HG03025 (cell line): ENCODE measurements at regions not wholly inside any gene's neighbourhood (a gene's known extent, or its start where the extent isn't known, plus 50 kb on each side); places are given as distances from the start of the nearest gene placed in this dataset.

Experiments
- ATAC-seq: cut with Tn5 transposase; IDR thresholded peaks from one replicate; pipeline ENCODE4 v1.9.1; 2021; ENCODE audit warnings: mild to moderate bottlenecking, moderate library complexity; ENCODE audit not compliant: unreplicated experiment, low FRiP score

DNA sequence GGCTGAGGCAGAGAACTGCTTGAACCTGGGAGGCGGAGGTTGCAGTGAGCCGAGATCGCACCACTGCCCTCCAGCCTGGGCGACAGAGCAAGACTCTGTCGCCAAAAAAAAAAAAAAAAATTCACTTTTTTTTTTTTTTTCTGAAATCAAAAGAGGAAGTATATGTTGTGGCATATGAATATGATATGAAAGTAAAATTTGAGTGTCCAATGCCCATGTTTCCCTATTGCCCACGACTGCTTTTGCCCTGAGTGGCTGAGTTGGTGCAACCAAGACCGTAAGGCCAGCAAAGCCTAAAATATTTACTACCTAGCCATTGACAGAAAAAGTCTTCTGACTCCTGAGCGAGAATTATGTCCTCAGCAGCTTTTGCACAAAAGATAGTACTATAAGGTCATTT, 101.7 kb upstream of the PARP11 start:
- ATAC-seq = no peak

DNA sequence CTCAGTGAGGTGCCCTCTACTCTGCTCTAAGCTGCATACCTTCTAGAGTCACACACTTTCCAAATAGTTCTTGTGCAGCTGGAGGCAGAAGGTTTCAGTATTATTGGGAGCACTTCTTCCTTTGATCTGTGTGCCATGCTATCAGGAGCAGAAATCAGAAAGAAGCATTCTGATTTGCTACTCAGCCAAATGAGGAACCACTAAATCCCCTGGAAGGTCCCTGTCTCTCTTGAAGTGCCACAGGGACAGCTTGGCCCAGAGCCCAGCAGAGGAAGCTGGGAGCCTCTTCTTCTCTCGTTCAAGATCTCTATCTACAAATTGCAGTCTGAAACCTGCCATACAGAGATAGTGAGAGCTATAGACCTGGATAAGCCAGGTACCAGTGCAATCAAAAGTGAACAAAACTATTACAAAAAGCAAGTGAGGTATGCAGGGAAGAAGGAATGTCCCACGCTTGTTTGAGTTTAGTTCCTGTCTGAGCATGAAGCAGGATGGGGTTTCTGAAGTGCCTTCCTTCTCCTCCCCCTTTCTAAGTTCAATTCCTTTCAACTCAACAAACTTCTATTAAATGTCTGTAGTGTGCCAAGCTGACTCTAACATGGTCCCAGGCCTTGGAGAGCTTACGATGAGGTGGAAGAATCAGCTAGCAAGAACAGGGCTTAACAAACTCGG, 100.9 kb upstream of the PARP11 start:
- no peak for ATAC-seq

DNA sequence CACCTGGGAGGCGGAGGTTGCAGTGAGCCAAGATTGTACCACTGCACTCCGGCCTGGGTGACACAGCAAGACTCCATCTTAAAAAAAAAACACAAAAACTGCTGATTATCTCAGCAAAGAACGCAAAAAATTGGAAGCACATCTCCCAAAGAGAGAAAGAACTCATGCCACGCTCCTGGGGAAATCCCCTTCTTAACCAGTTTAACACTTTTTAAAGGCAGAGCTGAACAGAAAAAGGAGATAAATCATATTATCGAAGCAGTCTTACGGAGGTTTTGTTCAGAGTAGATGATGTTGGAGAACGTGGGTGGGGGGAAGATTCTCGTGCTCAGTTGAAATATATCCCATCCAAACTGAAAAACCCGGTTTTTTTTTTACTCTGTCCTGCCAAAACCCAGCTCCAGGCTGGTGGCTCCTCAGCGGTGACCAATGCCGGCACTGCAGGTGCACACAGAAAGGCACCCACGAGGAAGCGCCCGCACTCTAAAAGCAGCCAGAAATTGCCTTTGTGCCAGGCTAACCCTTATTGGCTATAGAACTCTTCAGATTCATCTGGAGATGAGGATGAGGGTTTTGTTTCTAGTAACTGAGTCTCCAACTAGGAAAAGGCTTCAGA, 100.2 kb upstream of the PARP11 start:
- no peak for ATAC-seq

DNA sequence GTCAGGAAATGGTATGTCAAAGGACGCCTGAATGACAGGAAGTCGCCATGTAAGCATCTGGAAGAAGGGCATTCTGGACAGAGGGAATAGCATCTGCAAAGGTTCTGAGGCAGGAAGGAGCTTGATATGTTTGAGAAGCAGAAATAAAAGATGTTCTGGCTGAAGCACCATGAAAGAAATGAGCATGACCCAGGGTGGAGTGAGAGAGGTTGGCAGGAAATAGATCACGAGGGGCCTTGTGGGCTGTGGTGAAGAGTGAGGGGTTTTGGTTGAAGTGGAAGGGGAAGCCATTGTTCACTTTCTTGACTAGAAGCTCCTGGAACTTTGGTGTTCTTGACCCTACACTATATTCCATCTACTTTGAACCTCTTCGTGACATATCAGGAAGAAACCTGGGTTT, 99.4 kb upstream of the PARP11 start:
- ATAC-seq = no peak

DNA sequence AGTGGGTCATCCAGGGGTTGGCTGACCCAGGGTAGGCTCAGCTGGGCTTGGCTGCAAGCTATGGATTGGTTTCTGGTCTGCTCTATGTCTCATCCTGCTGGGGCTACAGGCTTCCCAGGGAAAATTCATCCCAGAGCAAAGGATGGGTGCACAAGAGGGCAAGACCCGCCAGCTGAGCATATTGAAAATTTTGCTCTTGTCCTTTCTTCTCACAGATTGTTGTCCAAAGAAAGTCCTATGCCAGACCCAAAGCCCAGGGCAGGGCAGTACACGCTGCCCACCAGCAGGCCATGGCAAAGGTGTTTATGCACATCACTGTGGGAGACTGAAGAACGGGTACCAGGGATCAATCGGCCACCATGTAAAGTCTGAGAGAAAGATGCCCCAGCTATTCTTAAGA, 95.3 kb upstream of the PARP11 start:
- ATAC-seq = no peak

DNA sequence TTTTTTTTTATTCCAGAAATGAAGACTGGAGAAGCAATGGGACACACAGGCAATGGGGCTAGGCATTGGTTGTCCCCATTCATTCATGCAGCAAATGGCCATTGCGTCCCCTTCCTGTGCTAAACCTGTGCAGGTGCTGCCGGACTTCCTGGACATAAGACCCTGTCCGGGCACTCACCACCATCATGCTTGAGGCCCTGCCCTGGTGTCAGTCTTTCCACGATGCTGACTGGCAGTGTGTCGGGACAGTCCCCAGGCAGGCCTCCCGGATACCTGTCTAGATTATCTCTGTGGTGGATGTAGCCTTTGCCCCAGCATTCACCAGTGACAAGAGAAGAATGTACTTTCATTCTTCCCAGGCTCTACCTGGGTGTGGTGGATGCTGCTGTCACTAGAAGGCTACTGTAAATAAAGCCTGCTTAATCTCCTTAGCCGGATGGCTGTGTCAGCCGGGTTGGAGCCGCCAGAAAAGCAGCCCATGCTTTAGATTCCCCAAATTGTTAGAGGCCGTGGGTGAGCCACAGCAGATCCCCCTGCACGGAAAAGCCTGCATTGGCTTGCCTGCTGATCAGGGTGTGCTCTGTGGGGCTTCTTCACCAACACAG, 94.5 kb upstream of the PARP11 start:
- ATAC-seq = no peak

DNA sequence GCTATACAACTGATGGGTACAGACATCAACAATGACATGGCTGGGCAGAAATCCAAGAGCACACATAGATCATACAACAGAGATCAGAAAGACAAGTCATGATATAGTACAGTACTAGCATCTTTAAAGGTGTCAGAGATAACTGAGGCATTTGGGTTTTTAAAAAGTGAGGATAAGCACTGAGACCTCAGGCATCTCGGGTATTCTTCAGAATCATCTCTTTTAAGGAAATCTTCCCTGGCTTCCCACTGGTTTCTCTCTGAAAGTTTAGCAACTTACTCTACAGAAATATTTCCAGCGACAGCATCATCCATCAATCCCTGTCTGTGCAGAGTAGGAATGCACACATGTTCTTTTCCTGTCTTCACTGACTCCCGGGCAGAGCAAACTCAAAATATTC, 93.2 kb upstream of the PARP11 start:
- ATAC-seq = no peak

DNA sequence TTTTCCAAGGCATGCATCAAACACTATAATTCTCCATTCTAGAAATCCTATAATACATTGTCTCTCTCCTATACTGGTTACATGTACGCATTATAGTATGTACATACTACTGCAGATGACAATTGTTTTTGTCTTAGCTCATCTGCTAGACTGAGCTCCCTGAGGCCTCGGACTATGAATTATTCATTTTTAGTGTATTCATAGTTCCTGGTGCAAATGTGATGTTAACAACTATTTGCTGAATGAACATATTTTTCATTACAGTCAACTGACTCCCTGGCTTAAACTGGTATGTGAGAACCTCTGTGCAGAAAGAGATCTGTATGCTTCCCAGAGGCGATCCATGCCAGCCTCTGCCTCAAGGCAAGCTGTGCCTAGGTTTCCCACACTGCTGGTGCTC, 91.8 kb upstream of the PARP11 start:
- no peak for ATAC-seq

DNA sequence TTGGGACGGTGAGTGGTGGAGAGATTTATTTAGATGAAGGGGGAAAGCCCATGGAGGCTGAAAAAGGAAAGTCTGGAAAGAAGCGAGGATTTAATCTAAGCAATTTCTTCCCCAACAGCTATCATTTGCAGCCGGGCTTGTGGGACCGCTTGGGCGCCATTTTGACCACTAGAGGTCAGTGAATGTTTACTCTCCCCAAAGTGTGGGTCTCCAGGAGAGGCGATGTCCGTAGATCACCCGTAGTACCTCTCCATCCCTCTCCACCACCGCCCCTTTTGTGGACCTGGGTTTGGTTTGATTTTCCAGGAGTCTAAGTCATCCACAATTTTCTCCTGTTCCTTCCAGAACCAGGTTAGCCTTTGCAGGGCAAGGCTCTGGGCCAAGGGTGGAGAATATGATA, 91.2 kb upstream of the PARP11 start:
- no peak for ATAC-seq

DNA sequence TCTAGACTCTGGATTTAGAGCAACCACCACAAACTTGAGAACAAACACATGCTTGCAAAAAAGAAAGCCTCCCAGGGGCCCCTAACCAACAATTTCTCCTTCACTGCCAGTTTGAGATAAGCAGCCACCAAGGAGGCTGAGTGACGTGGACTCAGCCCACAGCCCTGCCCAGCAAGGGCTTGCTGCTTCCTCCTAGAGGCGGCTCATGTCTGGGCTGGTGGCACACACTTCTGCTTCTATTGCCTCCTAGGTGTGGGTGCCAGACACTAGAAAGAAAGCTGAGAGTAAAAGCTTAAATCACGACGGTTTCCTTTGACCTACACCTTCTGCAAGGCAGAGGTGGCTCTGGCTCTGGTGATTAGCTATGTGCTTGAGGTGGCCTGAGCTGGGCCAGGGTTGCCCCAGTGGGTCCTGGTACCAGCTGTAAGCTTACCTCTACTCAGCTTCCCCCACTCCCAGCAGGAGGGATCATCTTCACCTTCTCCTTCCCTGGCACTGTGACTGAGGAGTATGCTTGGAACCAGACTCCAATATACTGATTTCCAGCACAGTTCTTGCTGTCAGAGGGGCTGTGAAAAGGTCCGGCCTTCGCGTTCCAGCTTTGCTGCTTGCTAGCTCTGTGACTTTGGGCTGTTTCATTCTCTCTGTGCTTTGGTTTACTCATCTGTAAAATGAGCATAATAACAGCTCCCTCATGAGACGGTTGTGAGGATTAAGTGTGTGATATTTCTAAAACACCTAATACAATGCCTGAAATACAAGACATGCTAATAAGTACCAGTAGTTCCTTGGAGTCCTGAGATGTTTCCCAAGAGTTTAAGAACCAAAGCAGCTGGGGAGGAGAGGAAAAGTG, 89.7 kb upstream of the PARP11 start:
- ATAC-seq = no peak

DNA sequence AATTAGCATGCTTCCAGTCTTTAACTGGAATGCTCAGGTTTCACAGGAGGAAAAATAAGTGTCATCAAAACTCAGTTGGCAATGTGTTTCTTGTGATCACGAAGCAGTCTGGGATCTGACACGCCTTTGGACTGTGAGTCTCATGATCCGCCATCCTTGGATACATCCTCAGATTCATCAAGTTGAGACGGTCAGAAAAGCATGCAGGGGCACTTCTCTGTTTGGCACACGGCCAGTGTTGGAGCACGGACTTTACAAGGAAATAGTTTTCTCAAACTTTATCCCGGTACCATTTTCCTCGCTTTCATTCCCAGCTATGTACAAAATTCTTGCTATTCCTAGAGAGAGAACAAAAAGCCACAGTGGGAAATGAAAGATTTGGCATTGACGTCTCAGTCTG, 88.4 kb upstream of the PARP11 start:
- ATAC-seq = no peak

DNA sequence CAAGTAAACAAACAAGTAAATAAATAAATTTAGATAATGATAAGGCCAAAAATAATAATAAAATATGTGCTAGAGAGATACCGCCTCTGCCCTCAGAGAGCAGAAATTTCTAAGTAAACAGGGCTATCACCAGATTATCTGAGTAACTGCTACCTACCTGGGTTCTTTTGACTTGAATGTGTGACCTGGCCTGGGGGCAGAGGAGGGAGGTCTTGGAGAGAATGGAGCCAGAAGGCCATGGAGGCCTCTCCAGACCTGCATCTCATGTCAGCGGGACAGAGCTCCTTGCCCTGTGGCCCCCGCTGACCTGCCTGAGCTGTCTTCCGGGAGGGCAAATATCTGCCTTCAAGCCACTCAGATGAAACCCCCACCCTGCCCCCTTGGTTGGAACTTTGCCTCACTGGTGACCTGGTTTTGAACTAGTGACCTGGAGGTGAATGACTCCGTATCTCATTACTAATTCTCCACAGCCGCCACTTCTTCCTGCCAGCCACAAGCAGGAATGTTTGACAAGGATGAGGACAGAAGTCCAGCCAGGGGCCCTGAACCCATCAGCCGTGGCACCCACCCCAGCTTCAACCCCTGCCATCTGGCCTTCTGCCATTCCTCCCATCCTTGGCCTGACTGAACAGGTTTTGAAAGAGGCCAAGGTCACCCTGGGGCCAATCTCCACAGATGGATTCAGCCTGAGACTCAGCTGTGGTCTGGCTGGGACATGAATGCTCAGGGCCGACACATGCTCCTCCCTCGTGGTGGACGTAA, 86.8 kb upstream of the PARP11 start:
- no peak for ATAC-seq

DNA sequence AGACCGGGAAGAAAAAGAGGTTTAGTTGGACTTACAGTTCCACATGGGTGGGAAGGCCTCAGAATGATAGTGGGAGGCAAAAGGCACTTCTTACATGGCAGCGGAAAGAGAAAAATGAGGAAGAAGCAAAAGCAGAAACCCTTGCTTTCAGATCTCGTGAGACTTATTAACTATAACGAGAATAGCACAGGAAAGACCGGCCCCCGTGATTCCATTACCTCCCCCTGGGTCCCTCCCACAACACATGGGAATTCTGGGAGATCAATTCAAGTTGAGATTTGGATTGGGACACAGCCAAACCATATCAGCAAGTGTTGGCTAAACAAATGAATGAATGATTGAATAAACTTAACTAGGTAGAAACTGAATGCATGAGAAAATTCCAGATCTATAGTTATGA, 85.3 kb upstream of the PARP11 start:
- ATAC-seq = no peak

DNA sequence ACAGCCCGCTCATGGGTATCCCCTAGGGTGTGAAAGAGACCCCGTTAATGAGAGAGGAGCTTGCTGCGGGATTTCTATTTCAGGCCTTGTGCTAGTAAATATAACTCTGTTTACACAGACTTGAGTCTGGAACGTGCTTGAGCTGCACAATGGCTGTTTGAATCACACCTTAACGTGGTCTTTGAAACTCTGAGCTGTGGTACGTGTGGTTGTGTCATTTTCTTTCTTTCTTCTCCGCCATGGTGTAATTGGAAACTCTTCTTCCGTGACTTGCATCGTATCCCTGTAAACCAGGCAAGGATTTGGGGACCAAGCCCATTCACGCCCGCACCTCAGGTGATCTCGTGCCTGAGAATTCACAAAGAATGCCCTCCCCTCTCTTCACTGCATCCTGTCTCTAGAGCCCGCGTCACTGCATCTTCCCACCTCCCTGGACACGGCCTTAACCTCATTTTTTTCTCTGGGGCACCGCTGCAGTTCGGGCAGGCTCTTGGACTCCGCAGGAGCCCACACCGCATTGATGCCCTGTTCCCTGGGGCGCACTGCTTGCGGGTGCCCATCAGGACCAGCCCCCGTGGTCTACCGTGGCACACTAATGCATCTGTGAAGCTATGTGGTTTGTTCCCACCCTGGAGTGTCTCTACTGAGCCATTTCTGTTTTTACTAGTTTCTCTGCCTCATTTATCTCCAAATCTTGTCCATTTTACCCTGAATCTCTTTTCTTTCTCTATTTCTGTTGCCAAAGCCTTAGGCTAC, 78.4 kb upstream of the PARP11 start:
- no peak for ATAC-seq

DNA sequence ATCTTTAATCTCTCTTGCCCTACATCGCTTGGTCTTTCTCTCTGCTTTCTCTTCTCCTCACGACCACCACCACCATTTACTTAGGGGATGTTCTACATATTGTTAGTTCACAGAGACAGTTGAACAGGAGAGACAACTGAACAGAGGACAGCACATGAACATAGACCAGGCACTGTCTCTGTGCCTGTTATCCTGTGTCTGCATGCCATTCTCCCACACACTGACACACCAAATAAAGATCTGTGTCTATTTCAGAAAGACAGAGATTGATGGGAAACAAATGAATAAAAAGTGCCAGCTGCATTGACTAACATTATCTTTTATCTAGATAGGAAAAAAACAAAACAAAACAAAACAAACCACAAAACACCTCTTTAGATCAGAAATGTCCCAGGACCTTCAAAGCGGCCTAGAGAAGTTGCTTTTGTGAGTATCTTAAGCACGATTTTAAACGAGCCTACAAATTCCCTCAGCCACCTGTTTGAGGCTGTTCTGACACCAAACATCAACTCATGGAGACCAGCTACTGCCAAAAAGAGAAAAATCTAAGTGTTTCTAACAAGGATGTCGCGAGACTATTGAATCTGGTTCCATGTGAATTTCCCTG, 77.6 kb upstream of the PARP11 start:
- ATAC-seq = no peak

DNA sequence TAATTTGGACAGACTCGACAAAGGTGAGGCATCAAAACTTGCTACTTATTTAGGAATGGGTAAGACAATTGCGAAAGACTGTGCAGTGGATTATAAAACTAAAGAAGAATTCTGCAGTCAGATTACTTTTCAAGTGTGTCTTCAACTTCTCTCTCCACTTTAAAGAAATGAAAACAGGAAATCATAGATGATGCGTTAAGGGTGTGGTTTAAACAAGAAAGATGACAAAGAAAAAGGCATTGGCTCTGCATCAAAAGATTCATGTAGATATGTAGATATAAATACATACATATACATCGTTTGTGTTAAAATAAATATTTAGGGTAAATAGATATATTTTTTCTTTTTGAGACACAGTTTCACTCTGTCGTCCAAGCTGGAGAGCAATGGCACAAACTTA, 74.6 kb upstream of the PARP11 start:
- ATAC-seq = no peak

DNA sequence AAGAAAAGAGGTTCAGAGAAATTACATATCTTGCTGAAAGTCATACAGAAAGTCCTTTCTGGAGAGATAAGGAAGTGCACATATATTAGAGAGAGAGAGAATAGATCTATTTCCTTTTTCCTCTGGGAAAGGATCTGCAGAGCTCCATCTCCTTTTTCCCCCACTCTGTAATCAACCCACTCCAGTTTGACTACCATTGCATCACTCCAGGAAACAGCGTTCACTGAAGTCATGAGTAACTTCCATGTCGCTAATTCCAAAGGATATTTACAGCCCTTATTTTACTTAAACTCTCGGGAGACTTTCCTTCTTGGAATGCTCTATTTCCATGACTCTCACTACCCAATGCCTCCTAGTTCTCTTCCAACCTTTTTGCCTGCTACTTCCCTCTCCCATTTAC, 72.5 kb upstream of the PARP11 start:
- no peak for ATAC-seq

DNA sequence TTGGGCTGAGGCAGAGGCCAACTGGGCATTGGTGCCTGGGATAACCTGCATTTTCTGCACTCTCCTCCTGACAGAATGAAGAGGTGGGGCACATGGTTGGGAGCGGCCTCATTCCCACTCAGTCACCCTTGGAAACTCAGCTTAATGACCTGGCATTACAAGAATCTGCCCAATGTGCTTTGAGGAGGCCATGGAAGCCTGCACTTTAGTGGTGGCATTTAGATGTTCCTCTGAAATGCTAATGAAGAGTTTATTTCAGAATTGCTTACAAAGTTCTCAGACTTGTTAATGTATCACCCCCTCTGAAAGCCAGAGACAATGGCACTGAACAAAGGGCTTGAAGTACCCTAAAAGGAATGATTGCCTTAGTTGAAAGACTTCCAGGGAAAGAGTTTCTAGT, 71.4 kb upstream of the PARP11 start:
- ATAC-seq = no peak

DNA sequence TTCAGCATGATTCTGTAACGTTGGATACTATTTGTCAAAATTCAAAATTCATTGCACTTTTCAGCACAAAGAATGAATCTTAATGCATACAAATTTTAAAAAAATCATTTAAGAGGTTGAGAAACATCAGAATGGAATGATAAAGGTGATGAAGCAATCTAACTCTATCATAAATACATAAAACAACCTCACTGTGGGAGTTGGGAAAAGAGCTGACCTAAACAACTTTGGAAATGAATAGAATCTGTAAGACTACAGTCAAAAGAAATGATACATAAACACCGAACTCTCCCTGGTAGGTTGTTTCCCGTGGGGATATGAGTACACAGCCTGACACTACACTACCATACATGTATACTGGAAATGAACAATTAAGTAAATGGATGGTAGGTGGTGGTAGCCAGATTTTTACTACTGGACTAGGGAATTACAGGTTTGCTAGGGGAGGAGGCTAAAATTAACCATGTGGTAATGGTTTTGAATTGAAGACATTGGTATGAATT, 64.9 kb upstream of the PARP11 start:
- ATAC-seq = no peak
